SK-N-SH treated with all-trans-retinoic acid at 6 μM for 48 hours (cell line): ENCODE measurements at regions not wholly inside any gene's neighbourhood (a gene's known extent, or its start where the extent isn't known, plus 50 kb on each side); places are given as distances from the start of the nearest gene placed in this dataset.
A peak's percentile ranks its signal among the peaks of the same experiment; 100 is the strongest.

Experiments
- ATAC-seq: fragments of 200-7000 bp; cut with Tn5 transposase; 3 replicates; pipeline ENCODE4 v1.9.1; 2020; ENCODE audit warnings: mild to moderate bottlenecking, moderate library complexity
- ARNTL ChIP-seq: fragments of 450-650 bp; formaldehyde crosslinking; IDR thresholded peaks from 2 replicates; pipeline ENCODE4 v1.5.0; 2020; ENCODE audit warnings: low read depth, mild to moderate bottlenecking, moderate library complexity, borderline replicate concordance
- BACH2 ChIP-seq: fragments of 250-450 bp; sonication (Bioruptor Pico); IDR thresholded peaks from 2 replicates; pipeline ENCODE4 v1.9.0; 2021; ENCODE audit warnings: mild to moderate bottlenecking, borderline replicate concordance
- CSDC2 ChIP-seq: fragments of 250-450 bp; sonication (Bioruptor Pico); IDR thresholded peaks from 2 replicates; pipeline ENCODE4 v1.5.0; 2020; ENCODE audit warnings: mild to moderate bottlenecking, moderate library complexity
- CSRNP3 ChIP-seq: fragments of 250-450 bp; sonication (Bioruptor Pico); IDR thresholded peaks from 2 replicates; pipeline ENCODE4 v1.5.1; 2021; ENCODE audit warnings: mild to moderate bottlenecking, moderate library complexity
- GLIS3 ChIP-seq: fragments of 250-450 bp; sonication (Bioruptor Pico); IDR thresholded peaks from 2 replicates; pipeline ENCODE4 v1.5.0; 2020; ENCODE audit warnings: mild to moderate bottlenecking, moderate library complexity
- ISL1 ChIP-seq: fragments of 250-450 bp; sonication (Bioruptor Pico); IDR thresholded peaks from 2 replicates; pipeline ENCODE4 v2.1.2; 2022; ENCODE audit warnings: mild to moderate bottlenecking, moderate library complexity
- OSR1 ChIP-seq: fragments of 250-450 bp; sonication (Bioruptor Pico); IDR thresholded peaks from 2 replicates; pipeline ENCODE4 v1.8.0; 2022; ENCODE audit warnings: moderate library complexity, mild to moderate bottlenecking, inconsistent platforms
- PPARA ChIP-seq: fragments of 250-450 bp; sonication (Bioruptor Pico); IDR thresholded peaks from 2 replicates; pipeline ENCODE4 v1.5.0; 2020; ENCODE audit warnings: mild to moderate bottlenecking, borderline replicate concordance
- RARB ChIP-seq: fragments of 250-450 bp; sonication (Bioruptor Pico); IDR thresholded peaks from 2 replicates; pipeline ENCODE4 v1.8.0; 2021; ENCODE audit warnings: mild to moderate bottlenecking, moderate library complexity
- SNAI2 ChIP-seq: fragments of 250-450 bp; sonication (Bioruptor Pico); IDR thresholded peaks from 2 replicates; pipeline ENCODE4 v1.5.0; 2020; ENCODE audit warnings: mild to moderate bottlenecking, moderate library complexity
- TCF4 ChIP-seq: fragments of 250-450 bp; sonication (Bioruptor Pico); IDR thresholded peaks from 2 replicates; pipeline ENCODE4 v1.8.0; 2021; ENCODE audit warnings: mild to moderate bottlenecking, moderate library complexity, borderline replicate concordance
- TOX ChIP-seq: fragments of 250-450 bp; sonication (Bioruptor Pico); IDR thresholded peaks from 2 replicates; pipeline ENCODE4 v1.8.0; 2021; ENCODE audit warnings: mild to moderate bottlenecking, moderate library complexity, borderline replicate concordance
- ZC3H10 ChIP-seq: fragments of 250-450 bp; sonication (Bioruptor Pico); IDR thresholded peaks from 2 replicates; pipeline ENCODE4 v1.5.1; 2021; ENCODE audit warnings: mild to moderate bottlenecking, moderate library complexity
- ZFP3 ChIP-seq: fragments of 250-450 bp; sonication (Bioruptor Pico); IDR thresholded peaks from 2 replicates; pipeline ENCODE4 v1.5.0; 2020; ENCODE audit warnings: mild to moderate bottlenecking, moderate library complexity
- ZFP30 ChIP-seq: fragments of 450-650 bp; formaldehyde crosslinking; IDR thresholded peaks from 2 replicates; pipeline ENCODE4 v1.5.0; 2022; ENCODE audit warnings: mild to moderate bottlenecking, moderate library complexity
- ZNF565 ChIP-seq: fragments of 450-650 bp; formaldehyde crosslinking; conservative IDR thresholded peaks from 2 replicates; pipeline ENCODE4 v1.5.0; 2020; ENCODE audit warnings: low read depth, mild to moderate bottlenecking, moderate library complexity
- ZNF70 ChIP-seq: fragments of 450-650 bp; formaldehyde crosslinking; IDR thresholded peaks from 2 replicates; pipeline ENCODE4 v1.5.0; 2020; ENCODE audit warnings: mild to moderate bottlenecking, moderate library complexity
- ZNF8 ChIP-seq: fragments of 450-650 bp; formaldehyde crosslinking; IDR thresholded peaks from 2 replicates; pipeline ENCODE4 v1.5.0; 2020; ENCODE audit warnings: mild to moderate bottlenecking, moderate library complexity
- TF ChIP-seq, protein P1 (sequence below): fragments of 250-450 bp; sonication (Bioruptor Pico); IDR thresholded peaks from 2 replicates; pipeline ENCODE4 v1.5.0; 2020; ENCODE audit warnings: mild to moderate bottlenecking, moderate library complexity
- TF ChIP-seq, protein P2 (sequence below): fragments of 250-450 bp; sonication (Bioruptor Pico); IDR thresholded peaks from 2 replicates; pipeline ENCODE4 v1.8.0; 2021; ENCODE audit warnings: low read depth, mild to moderate bottlenecking, moderate library complexity, borderline replicate concordance
- TF ChIP-seq, protein P3 (sequence below): fragments of 250-450 bp; sonication (Bioruptor Pico); IDR thresholded peaks from 2 replicates; pipeline ENCODE4 v1.5.1; 2020; ENCODE audit warnings: low read depth, mild to moderate bottlenecking, moderate library complexity

- no peak for ATAC-seq
- TF ChIP-seq GLIS3 (CRISPR knock-in tag) (no peak), ZC3H10 (CRISPR knock-in tag) (no peak), RARB (CRISPR knock-in tag) (no peak), CSRNP3 (CRISPR knock-in tag) (no peak), ARNTL (CRISPR knock-in tag) (no peak), BACH2 (CRISPR knock-in tag) (no peak), TOX (CRISPR knock-in tag) (no peak), OSR1 (CRISPR knock-in tag) (no peak), ZFP3 (CRISPR knock-in tag) (no peak), SNAI2 (CRISPR knock-in tag) (no peak), CSDC2 (CRISPR knock-in tag) (no peak), TCF4 (CRISPR knock-in tag) (no peak), ISL1 (CRISPR knock-in tag) (no peak), ZNF565 (CRISPR knock-in tag) (no peak), ZNF8 (CRISPR knock-in tag) (no peak), ZNF70 (CRISPR knock-in tag) (no peak), PPARA (CRISPR knock-in tag) (no peak)
- TF ChIP-seq, protein P1, sequence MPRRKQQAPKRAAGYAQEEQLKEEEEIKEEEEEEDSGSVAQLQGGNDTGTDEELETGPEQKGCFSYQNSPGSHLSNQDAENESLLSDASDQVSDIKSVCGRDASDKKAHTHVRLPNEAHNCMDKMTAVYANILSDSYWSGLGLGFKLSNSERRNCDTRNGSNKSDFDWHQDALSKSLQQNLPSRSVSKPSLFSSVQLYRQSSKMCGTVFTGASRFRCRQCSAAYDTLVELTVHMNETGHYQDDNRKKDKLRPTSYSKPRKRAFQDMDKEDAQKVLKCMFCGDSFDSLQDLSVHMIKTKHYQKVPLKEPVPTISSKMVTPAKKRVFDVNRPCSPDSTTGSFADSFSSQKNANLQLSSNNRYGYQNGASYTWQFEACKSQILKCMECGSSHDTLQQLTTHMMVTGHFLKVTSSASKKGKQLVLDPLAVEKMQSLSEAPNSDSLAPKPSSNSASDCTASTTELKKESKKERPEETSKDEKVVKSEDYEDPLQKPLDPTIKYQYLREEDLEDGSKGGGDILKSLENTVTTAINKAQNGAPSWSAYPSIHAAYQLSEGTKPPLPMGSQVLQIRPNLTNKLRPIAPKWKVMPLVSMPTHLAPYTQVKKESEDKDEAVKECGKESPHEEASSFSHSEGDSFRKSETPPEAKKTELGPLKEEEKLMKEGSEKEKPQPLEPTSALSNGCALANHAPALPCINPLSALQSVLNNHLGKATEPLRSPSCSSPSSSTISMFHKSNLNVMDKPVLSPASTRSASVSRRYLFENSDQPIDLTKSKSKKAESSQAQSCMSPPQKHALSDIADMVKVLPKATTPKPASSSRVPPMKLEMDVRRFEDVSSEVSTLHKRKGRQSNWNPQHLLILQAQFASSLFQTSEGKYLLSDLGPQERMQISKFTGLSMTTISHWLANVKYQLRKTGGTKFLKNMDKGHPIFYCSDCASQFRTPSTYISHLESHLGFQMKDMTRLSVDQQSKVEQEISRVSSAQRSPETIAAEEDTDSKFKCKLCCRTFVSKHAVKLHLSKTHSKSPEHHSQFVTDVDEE (CRISPR knock-in tag) = no peak
- TF ChIP-seq, protein P2, sequence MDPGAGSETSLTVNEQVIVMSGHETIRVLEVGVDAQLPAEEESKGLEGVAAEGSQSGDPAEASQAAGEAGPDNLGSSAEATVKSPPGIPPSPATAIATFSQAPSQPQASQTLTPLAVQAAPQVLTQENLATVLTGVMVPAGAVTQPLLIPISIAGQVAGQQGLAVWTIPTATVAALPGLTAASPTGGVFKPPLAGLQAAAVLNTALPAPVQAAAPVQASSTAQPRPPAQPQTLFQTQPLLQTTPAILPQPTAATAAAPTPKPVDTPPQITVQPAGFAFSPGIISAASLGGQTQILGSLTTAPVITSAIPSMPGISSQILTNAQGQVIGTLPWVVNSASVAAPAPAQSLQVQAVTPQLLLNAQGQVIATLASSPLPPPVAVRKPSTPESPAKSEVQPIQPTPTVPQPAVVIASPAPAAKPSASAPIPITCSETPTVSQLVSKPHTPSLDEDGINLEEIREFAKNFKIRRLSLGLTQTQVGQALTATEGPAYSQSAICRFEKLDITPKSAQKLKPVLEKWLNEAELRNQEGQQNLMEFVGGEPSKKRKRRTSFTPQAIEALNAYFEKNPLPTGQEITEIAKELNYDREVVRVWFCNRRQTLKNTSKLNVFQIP (CRISPR knock-in tag) = no peak
- TF ChIP-seq, protein P3, sequence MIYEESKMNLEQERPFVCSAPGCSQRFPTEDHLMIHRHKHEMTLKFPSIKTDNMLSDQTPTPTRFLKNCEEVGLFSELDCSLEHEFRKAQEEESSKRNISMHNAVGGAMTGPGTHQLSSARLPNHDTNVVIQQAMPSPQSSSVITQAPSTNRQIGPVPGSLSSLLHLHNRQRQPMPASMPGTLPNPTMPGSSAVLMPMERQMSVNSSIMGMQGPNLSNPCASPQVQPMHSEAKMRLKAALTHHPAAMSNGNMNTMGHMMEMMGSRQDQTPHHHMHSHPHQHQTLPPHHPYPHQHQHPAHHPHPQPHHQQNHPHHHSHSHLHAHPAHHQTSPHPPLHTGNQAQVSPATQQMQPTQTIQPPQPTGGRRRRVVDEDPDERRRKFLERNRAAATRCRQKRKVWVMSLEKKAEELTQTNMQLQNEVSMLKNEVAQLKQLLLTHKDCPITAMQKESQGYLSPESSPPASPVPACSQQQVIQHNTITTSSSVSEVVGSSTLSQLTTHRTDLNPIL (CRISPR knock-in tag) = no peak
- TF ChIP-seq, all 23 proteins: peak for 0
Observed at GRCh38 chr2:192377173-192377572, 182.4 kb upstream of the TMEFF2 start.

DNA sequence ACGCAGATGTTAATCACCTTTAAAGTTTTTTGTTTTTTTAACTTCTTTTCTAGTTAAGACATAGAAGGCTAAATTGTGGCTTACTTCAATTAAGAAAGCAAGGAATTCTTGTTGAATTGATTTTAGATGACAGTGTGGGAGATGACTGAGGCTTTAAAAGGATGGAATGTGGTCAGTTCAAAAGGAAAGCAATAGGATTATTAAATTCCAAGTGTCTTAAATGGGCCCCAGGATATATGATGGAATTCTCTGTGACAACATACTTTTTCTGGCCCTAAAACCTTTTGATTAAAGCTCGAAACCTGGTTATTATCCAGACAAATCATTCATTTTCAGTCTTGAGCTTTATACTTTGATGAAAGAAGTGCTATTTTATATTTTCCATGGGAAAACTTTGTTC lies 179.0 kb upstream of the TMEFF2 start:
- no peak for ATAC-seq
- peak; percentile 80; the same call in 1 of the 2 replicates for TF ChIP-seq ZC3H10 (CRISPR knock-in tag)
- no peak for TF ChIP-seq SNAI2 (CRISPR knock-in tag)
- peak; percentile 34 for TF ChIP-seq ISL1 (CRISPR knock-in tag)

DNA sequence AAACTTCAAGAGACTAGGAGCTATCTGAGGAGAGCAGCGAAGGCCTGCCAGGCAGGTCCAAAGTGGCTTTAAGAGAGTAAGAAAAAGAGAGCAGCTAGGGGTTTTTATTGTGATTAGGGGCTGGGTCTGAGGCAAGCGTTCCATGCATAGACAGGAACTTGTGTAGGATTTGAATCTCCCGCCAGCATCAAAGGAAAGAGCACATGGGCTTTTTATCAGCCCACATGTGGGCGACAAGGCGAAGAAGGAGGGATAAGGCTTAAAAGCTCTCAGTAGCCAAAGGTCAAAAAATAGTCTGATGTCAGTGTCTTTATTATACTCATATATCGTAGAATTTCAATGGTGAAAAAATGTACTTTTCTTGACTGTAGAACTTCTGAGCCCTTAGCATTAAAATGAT lies 178.5 kb upstream of the TMEFF2 start:
- ATAC-seq = no peak
- TF ChIP-seq ZFP30 (CRISPR knock-in tag) = no peak
- TF ChIP-seq, protein P3 (CRISPR knock-in tag) = no peak
- no peak for TF ChIP-seq ZNF8 (CRISPR knock-in tag)
- no peak for TF ChIP-seq GLIS3 (CRISPR knock-in tag)
- no peak for TF ChIP-seq TCF4 (CRISPR knock-in tag)
- TF ChIP-seq SNAI2 (CRISPR knock-in tag) = no peak
